ENCODE measurements at regions not wholly inside any gene's neighbourhood (a gene's known extent, or its start where the extent isn't known, plus 50 kb on each side); places are given as distances from the start of the nearest gene placed in this dataset.
"Not testable (repeated sequence)": the region's sequence is repeated elsewhere in the genome, so short reads cannot be mapped to it uniquely, and the experiment has no call there.

GRCh38 chr15:30769390-30770124 is 134.2 kb upstream of the FAN1 start:
- H3K9me3 ChIP-seq (ENCODE audit: control insufficient read depth in 1 of 2, low read length in 2 of 2); H3K4me3 ChIP-seq (ENCODE audit: low read depth in 1 of 2, low read length in 2 of 2); H3K27ac ChIP-seq (ENCODE audit: low read length); H3K27me3 ChIP-seq (ENCODE audit: low read depth, low read length); H3K4me1 ChIP-seq (ENCODE audit: control insufficient read depth in 1 of 2, insufficient read depth in 2 of 2, low read length in 2 of 2); H3K36me3 ChIP-seq (ENCODE audit: control insufficient read depth in 1 of 2, insufficient read depth in 2 of 2, low read length in 2 of 2): not testable (repeated sequence)

DNA sequence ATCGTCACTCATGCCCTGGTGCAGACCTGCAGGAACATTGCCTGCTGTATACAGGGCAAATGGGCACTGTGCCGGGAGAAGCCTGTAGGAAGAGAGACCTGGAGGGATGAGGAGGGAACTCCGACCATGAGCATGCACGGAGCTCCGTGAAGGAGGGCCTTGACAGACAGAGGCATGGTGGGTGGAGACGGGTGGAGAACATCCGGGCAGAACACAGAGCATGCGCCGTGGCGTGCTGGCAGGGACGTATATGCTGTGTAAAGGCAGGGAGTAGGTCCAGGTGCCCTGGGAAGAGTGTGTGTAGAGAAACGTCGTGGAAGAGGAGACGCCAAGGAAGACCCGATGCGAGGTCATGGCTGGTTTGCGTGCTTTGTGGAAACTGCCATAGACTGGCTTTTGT is 133.0 kb upstream of the FAN1 start:
- H3K27me3 ChIP-seq (ENCODE audit: low read depth, low read length): no peaks in the 10 kb centered on the region
- H3K4me3 ChIP-seq (ENCODE audit: low read depth in 1 of 2, low read length in 2 of 2): no peak overlapping the region
- no peaks in the 10 kb centered on the region for H3K9me3 ChIP-seq (ENCODE audit: control insufficient read depth in 1 of 2, low read length in 2 of 2)
- no peak overlapping the region for H3K27ac ChIP-seq (ENCODE audit: low read length)
- no peaks in the 10 kb centered on the region for H3K4me1 ChIP-seq (ENCODE audit: control insufficient read depth in 1 of 2, insufficient read depth in 2 of 2, low read length in 2 of 2)
- no peaks in the 10 kb centered on the region for H3K36me3 ChIP-seq (ENCODE audit: control insufficient read depth in 1 of 2, insufficient read depth in 2 of 2, low read length in 2 of 2)

DNA sequence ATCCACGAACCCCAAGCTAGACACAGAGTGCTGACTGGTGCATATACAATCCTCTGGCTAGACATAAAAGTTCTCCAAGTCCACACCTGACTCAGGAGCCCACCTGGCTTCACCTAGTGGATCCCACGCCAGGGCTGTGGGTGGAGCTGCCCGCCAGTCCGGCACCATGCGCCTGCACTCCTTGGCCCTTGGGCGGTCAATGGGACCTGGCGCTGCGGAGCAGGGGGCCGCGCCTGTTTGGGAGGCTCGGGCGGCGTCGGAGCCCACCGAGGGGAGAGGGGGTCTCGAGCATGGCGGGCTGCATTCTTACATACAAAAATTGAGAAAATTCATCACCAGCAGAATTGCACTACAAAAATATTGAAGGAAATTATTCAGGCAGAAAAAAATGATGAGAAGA is 120.7 kb upstream of the FAN1 start:
- Histone ChIP-seq H3K9me3 (ENCODE audit: control insufficient read depth in 1 of 2, low read length in 2 of 2) (no peaks in the 10 kb centered on the region), H3K27ac (ENCODE audit: low read length) (no peak overlapping the region), H3K27me3 (ENCODE audit: low read depth, low read length) (no peaks in the 10 kb centered on the region)

GRCh38 chr15:30788595-30788994 is 115.1 kb upstream of the FAN1 start:
- Histone ChIP-seq H3K27me3 (ENCODE audit: low read depth, low read length) (no peaks in the 10 kb centered on the region), H3K27ac (ENCODE audit: low read length) (no peak overlapping the region), H3K36me3 (ENCODE audit: control insufficient read depth in 1 of 2, insufficient read depth in 2 of 2, low read length in 2 of 2) (no peaks in the 10 kb centered on the region), H3K9me3 (ENCODE audit: control insufficient read depth in 1 of 2, low read length in 2 of 2) (no peaks in the 10 kb centered on the region), H3K4me3 (ENCODE audit: low read depth in 1 of 2, low read length in 2 of 2) (no peak overlapping the region), H3K4me1 (ENCODE audit: control insufficient read depth in 1 of 2, insufficient read depth in 2 of 2, low read length in 2 of 2) (no peaks in the 10 kb centered on the region)

More for the DNA sequence above, 120.7 kb upstream of the FAN1 start:
- no peak overlapping the region for H3K4me3 ChIP-seq (ENCODE audit: low read depth in 1 of 2, low read length in 2 of 2)
- no peaks in the 10 kb centered on the region for H3K4me1 ChIP-seq (ENCODE audit: control insufficient read depth in 1 of 2, insufficient read depth in 2 of 2, low read length in 2 of 2)
- H3K36me3 ChIP-seq (ENCODE audit: control insufficient read depth in 1 of 2, insufficient read depth in 2 of 2, low read length in 2 of 2): no peaks in the 10 kb centered on the region

DNA sequence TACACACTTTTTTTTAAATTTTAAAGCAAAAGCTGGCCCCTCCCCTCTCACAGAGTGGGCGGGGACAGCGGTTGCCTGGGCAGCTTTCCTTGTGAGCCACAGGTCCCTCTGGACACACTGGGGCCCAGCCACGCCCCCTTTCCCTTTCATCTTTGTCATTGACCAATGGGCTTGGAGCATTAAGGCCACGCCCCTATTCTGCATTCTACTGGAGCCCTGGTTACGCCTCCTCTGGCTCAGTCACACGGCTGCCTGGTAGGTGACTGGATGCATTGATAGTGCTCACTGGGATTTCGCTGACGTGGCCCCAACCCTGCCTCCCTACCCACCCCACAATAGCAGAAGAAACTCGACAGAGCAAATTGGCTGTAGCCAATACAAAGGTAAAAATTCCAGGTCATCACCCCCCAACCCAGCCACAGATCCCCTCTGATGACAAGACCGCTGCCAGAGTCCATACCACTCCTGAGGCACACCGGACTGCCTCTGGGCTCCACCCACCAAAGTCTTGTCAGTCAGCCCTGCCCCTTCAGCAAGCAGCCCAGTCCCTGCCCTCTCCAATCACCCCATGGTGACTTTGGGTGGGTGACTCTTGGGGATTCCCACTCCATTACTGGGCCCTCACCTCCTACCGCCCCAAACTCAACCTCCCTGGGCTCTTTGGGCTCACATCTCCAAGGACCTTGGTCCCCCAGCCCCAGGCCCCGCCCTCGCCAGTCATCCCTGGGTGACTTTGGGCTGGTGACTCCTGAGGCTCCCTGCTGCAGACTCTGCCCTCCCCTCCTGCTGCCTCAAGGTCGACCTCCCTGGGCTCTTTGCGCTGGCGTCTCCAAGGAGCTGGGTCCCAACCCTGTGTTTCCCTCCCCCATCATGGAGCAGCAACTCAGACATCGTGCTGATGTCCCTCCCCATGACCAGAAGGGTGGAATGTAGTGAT is 112.2 kb upstream of the FAN1 start:
- H3K36me3 ChIP-seq (ENCODE audit: control insufficient read depth in 1 of 2, insufficient read depth in 2 of 2, low read length in 2 of 2): no peaks in the 10 kb centered on the region
- no peak overlapping the region for H3K4me3 ChIP-seq (ENCODE audit: low read depth in 1 of 2, low read length in 2 of 2)
- H3K27ac ChIP-seq (ENCODE audit: low read length): no peak overlapping the region
- H3K9me3 ChIP-seq (ENCODE audit: control insufficient read depth in 1 of 2, low read length in 2 of 2): no peaks in the 10 kb centered on the region
- H3K27me3 ChIP-seq (ENCODE audit: low read depth, low read length): no peaks in the 10 kb centered on the region
- no peaks in the 10 kb centered on the region for H3K4me1 ChIP-seq (ENCODE audit: control insufficient read depth in 1 of 2, insufficient read depth in 2 of 2, low read length in 2 of 2)

- not testable (repeated sequence) for H3K9me3 ChIP-seq (ENCODE audit: control insufficient read depth in 1 of 2, low read length in 2 of 2); H3K27me3 ChIP-seq (ENCODE audit: low read depth, low read length); H3K36me3 ChIP-seq (ENCODE audit: control insufficient read depth in 1 of 2, insufficient read depth in 2 of 2, low read length in 2 of 2); H3K4me3 ChIP-seq (ENCODE audit: low read depth in 1 of 2, low read length in 2 of 2); H3K4me1 ChIP-seq (ENCODE audit: control insufficient read depth in 1 of 2, insufficient read depth in 2 of 2, low read length in 2 of 2); H3K27ac ChIP-seq (ENCODE audit: low read length)
Measured at GRCh38 chr15:30792843-30793242, 110.9 kb upstream of the FAN1 start.

GRCh38 chr15:30794388-30794787 is 109.3 kb upstream of the FAN1 start:
- Histone ChIP-seq H3K4me1 (ENCODE audit: control insufficient read depth in 1 of 2, insufficient read depth in 2 of 2, low read length in 2 of 2) (no peaks in the 10 kb centered on the region), H3K27me3 (ENCODE audit: low read depth, low read length) (no peaks in the 10 kb centered on the region), H3K9me3 (ENCODE audit: control insufficient read depth in 1 of 2, low read length in 2 of 2) (no peaks in the 10 kb centered on the region), H3K36me3 (ENCODE audit: control insufficient read depth in 1 of 2, insufficient read depth in 2 of 2, low read length in 2 of 2) (no peaks in the 10 kb centered on the region), H3K27ac (ENCODE audit: low read length) (no peak overlapping the region), H3K4me3 (ENCODE audit: low read depth in 1 of 2, low read length in 2 of 2) (no peak overlapping the region)

GRCh38 chr15:30799565-30799964 is 104.2 kb upstream of the FAN1 start:
- H3K9me3 ChIP-seq (ENCODE audit: control insufficient read depth in 1 of 2, low read length in 2 of 2); H3K36me3 ChIP-seq (ENCODE audit: control insufficient read depth in 1 of 2, insufficient read depth in 2 of 2, low read length in 2 of 2); H3K27me3 ChIP-seq (ENCODE audit: low read depth, low read length); H3K4me3 ChIP-seq (ENCODE audit: low read depth in 1 of 2, low read length in 2 of 2); H3K4me1 ChIP-seq (ENCODE audit: control insufficient read depth in 1 of 2, insufficient read depth in 2 of 2, low read length in 2 of 2); H3K27ac ChIP-seq (ENCODE audit: low read length): not testable (repeated sequence)

DNA sequence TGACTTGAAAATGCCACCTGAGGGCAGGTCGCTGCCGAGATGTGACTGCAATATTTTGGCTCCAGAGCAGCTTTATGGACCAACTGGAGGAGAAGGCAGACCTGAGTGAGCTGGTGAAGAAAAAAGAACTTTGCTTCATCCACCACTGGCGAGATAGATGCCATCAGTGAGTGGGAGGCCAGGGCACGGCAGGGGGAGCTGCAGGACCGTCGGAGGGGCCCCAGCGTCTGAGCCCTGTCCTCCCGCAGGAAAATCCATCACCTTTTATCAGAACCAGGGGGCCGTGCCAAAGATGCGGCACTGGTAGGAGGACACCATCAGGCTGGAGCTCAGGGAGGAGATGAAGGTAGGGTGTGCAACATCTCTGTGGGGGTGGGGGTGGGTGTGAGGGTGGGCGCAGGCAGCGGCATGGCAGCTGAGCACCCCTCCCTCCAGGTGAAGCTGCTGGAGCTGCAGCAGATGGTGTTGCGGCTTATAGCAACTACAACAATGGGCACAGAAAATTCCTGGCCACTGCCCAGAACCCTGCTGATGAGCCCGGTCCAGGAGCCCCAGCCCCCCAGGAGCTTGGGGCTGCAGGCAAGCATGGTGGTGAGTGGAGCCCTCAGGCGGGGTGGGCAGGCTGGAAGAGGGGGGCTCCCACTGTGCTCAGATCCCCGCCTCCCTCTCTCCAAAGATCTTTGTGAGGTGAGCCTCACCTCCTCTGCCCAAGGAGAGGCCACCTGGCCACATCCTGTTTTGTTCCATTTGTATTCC is 102.4 kb upstream of the FAN1 start:
- H3K36me3 ChIP-seq (ENCODE audit: control insufficient read depth in 1 of 2, insufficient read depth in 2 of 2, low read length in 2 of 2); H3K27ac ChIP-seq (ENCODE audit: low read length); H3K9me3 ChIP-seq (ENCODE audit: control insufficient read depth in 1 of 2, low read length in 2 of 2); H3K4me1 ChIP-seq (ENCODE audit: control insufficient read depth in 1 of 2, insufficient read depth in 2 of 2, low read length in 2 of 2); H3K27me3 ChIP-seq (ENCODE audit: low read depth, low read length); H3K4me3 ChIP-seq (ENCODE audit: low read depth in 1 of 2, low read length in 2 of 2): not testable (repeated sequence)

DNA sequence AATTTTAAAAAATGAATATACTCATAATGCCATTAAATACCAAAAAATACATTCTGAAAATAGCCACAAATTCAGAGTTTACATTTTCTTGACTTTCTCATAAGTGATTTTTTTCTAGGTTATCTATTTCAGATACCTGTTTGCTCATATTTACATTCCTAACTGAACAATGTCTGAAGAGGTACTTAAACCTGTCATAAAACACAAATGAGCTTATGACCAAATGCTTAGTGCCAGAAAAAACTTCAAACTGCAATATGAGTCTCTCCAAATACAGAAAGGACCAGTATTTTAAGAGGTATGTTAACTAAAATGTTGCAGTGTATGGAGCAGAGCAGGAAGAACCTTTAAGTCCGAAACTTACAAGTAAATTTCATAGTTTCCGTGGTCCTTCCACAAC is 101.7 kb upstream of the FAN1 start:
- not testable (repeated sequence) for H3K4me3 ChIP-seq (ENCODE audit: low read depth in 1 of 2, low read length in 2 of 2); H3K4me1 ChIP-seq (ENCODE audit: control insufficient read depth in 1 of 2, insufficient read depth in 2 of 2, low read length in 2 of 2); H3K27ac ChIP-seq (ENCODE audit: low read length); H3K9me3 ChIP-seq (ENCODE audit: control insufficient read depth in 1 of 2, low read length in 2 of 2); H3K27me3 ChIP-seq (ENCODE audit: low read depth, low read length); H3K36me3 ChIP-seq (ENCODE audit: control insufficient read depth in 1 of 2, insufficient read depth in 2 of 2, low read length in 2 of 2)

DNA sequence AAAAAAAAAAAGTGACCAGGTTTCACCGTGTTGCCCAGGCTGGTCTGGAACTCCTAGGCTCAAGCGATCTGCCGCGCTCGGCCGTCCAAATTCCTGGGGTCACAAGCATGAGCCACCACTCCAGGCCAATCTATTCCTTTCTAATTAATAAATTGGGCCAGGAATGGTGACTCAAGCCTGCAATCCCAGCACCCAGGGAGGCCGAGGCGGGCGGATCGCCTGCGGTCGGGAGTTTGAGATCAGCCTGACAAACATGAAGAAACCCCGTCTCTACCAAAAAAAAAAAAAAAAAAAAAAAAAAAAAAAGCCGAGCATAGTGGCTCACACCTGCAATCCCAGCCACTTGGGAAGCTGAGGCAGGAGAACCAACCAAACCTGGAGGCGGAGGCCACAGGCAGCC is 100.0 kb upstream of the FAN1 start:
- not testable (repeated sequence) for H3K9me3 ChIP-seq (ENCODE audit: control insufficient read depth in 1 of 2, low read length in 2 of 2); H3K27ac ChIP-seq (ENCODE audit: low read length); H3K36me3 ChIP-seq (ENCODE audit: control insufficient read depth in 1 of 2, insufficient read depth in 2 of 2, low read length in 2 of 2); H3K4me1 ChIP-seq (ENCODE audit: control insufficient read depth in 1 of 2, insufficient read depth in 2 of 2, low read length in 2 of 2); H3K4me3 ChIP-seq (ENCODE audit: low read depth in 1 of 2, low read length in 2 of 2); H3K27me3 ChIP-seq (ENCODE audit: low read depth, low read length)
